Osteocyte (in vitro differentiated cells): ENCODE measurements at regions not wholly inside any gene's neighbourhood (a gene's known extent, or its start where the extent isn't known, plus 50 kb on each side); places are given as distances from the start of the nearest gene placed in this dataset.

ENCODE experiments used
- DNase-seq: peaks from one replicate; pipeline ENCODE4 v3.0.0; 2021; ENCODE audit warnings: mixed read lengths; ENCODE audit not compliant: unreplicated experiment; ENCODE audit errors: extremely low spot score
- H3K27ac Mint-ChIP-seq: one replicate; pipeline ENCODE4 v1.8.0; 2021; ENCODE audit warnings: mild to moderate bottlenecking, mixed read lengths; ENCODE audit not compliant: unreplicated experiment
- H3K27me3 Mint-ChIP-seq: one replicate; pipeline ENCODE4 v1.8.0; 2021; ENCODE audit warnings: mixed read lengths; ENCODE audit not compliant: unreplicated experiment
- H3K36me3 Mint-ChIP-seq: one replicate; pipeline ENCODE4 v1.8.0; 2021; ENCODE audit warnings: mixed read lengths; ENCODE audit not compliant: unreplicated experiment
- H3K4me1 Mint-ChIP-seq: one replicate; pipeline ENCODE4 v1.8.0; 2021; ENCODE audit warnings: mixed read lengths; ENCODE audit not compliant: unreplicated experiment
- H3K4me3 Mint-ChIP-seq: one replicate; pipeline ENCODE4 v1.8.0; 2021; ENCODE audit warnings: mild to moderate bottlenecking, moderate library complexity, mixed read lengths; ENCODE audit not compliant: unreplicated experiment
- H3K9me3 Mint-ChIP-seq: one replicate; pipeline ENCODE4 v1.8.0; 2021; ENCODE audit warnings: mixed read lengths; ENCODE audit not compliant: unreplicated experiment
- TF ChIP-seq, protein P1 (sequence below): fragments of 200-600 bp; sonication (generic); IDR thresholded peaks from 2 replicates; pipeline ENCODE4 v1.5.0; 2021; ENCODE audit warnings: antibody characterized with exemption, mild to moderate bottlenecking, moderate library complexity

DNA sequence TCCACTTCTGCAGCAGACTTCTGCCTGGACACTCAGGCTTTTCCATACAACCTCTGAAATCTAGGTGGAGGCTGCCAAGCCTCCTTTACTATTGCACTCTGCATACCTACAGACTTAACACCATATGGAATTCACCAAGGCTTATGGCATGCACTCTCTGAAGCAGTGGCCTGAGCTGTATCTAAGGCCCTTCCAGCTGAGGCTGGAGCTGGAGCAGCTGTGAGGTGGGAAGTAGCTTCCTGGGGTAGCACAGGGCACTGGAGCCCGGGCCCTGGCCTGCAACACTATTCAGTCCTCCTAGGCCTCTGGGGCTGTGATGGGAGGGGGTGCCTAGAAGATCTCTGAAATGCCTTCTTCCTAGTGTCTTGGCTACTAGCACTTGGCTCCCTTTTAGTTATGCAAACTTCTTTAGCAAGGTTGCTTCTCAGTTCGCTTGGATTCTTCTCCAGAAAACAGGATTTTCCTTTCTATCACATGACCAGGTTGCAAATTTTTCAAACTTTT, 186.6 kb upstream of the RORA start:
- DNase-seq: no peak
- Mint-ChIP-seq H3K9me3 (no peaks in the 10 kb centered on the region), H3K4me3 (no peak overlapping the region), H3K27ac (no peak overlapping the region), H3K27me3 (no peaks in the 10 kb centered on the region), H3K36me3 (no peaks in the 10 kb centered on the region), H3K4me1 (no peaks in the 10 kb centered on the region)
- TF ChIP-seq, protein P1, sequence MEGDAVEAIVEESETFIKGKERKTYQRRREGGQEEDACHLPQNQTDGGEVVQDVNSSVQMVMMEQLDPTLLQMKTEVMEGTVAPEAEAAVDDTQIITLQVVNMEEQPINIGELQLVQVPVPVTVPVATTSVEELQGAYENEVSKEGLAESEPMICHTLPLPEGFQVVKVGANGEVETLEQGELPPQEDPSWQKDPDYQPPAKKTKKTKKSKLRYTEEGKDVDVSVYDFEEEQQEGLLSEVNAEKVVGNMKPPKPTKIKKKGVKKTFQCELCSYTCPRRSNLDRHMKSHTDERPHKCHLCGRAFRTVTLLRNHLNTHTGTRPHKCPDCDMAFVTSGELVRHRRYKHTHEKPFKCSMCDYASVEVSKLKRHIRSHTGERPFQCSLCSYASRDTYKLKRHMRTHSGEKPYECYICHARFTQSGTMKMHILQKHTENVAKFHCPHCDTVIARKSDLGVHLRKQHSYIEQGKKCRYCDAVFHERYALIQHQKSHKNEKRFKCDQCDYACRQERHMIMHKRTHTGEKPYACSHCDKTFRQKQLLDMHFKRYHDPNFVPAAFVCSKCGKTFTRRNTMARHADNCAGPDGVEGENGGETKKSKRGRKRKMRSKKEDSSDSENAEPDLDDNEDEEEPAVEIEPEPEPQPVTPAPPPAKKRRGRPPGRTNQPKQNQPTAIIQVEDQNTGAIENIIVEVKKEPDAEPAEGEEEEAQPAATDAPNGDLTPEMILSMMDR: no peak

DNA sequence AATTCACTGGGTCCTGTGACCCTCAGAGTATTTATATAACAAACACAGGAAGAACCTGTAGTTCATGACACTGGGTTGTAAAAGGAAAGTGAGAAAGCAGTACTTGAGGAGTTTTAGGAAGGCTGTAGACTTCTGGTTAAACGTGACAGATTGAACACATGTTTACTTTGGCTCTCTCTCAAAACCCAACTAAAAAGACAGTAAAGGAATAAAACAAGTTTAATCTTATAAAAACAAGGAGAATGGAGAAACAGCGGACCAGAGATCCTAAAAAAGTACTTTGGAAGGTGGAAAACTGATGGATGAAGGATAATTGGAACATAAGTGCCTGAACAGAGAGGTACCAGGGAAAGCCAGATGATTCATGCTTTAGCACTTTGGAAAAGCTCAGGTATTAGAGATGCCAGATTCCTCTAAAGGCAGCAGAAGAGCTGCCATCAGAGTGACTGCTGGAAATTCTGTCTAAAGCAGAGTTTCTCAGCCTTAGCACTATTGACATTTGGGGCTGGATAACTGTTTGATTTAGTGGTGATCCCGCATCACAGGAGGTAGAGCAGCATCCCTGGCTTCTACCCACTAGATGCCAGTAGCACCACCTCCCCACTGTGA, 182.9 kb upstream of the RORA start:
- no peak for DNase-seq
- Mint-ChIP-seq H3K27ac (no peak overlapping the region), H3K4me1 (no peaks in the 10 kb centered on the region), H3K4me3 (no peak overlapping the region), H3K36me3 (no peaks in the 10 kb centered on the region), H3K9me3 (no peaks in the 10 kb centered on the region), H3K27me3 (peaks cover 2% of the 10 kb centered on the region)
- TF ChIP-seq, protein P1: no peak

- H3K4me1 Mint-ChIP-seq: no peaks in the 10 kb centered on the region
- TF ChIP-seq, protein P1: no peak
- no peak for DNase-seq
Observed at GRCh38 chr15:61410662-61411061, 181.6 kb upstream of the RORA start.

DNA sequence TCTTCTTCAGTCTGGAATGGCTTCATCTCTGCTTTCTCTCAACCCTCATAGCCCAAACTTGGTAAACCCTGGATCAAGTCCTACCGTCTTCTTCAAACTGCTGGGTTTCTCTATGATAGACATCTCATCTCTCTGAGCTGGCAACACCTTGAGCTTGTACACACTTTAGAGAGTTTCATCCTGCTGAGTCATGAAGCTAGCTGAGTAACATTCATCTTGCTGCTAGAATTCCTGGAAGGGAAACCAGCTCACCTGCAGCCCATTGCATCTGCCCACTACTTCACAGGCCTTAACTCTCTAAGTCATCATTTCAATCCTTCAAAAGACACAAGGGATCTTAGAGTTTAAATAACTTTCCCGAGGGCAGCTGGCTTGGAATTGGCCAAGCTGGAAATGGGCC, 175.5 kb upstream of the RORA start:
- no peak for DNase-seq
- H3K27ac Mint-ChIP-seq: no peak overlapping the region
- H3K27me3 Mint-ChIP-seq: peaks cover 2% of the 10 kb centered on the region
- H3K36me3 Mint-ChIP-seq: no peaks in the 10 kb centered on the region
- TF ChIP-seq, protein P1: no peak
- no peak overlapping the region for H3K4me3 Mint-ChIP-seq
- H3K4me1 Mint-ChIP-seq: no peaks in the 10 kb centered on the region
- no peaks in the 10 kb centered on the region for H3K9me3 Mint-ChIP-seq

More at GRCh38 chr15:61410662-61411061, 181.6 kb upstream of the RORA start:
- Mint-ChIP-seq H3K9me3 (no peaks in the 10 kb centered on the region), H3K27ac (no peak overlapping the region), H3K36me3 (no peaks in the 10 kb centered on the region), H3K4me3 (no peak overlapping the region), H3K27me3 (peaks cover 2% of the 10 kb centered on the region)

DNA sequence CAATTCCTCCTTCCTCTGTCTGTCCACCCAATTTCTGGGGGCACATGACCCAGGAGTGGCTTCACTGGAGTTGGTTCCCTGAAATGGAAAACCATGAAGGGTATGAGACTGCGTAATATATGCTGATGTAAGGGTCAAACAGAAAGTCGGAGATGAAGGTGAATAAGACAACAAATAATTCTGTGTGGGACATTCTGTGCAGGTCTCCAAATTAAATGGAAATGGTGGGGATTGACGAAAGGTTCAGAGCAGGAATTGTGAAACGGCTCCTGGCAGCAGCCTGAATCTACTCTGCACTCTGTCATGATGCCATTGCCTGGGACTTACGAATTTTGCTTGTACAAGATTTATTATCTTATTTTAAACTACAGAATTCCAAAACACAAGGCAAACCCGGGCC, 174.8 kb upstream of the RORA start:
- Mint-ChIP-seq H3K9me3 (no peaks in the 10 kb centered on the region), H3K27ac (no peak overlapping the region), H3K27me3 (peaks cover 2% of the 10 kb centered on the region), H3K4me3 (no peak overlapping the region), H3K4me1 (no peaks in the 10 kb centered on the region), H3K36me3 (no peaks in the 10 kb centered on the region)
- TF ChIP-seq, protein P1: no peak
- no peak for DNase-seq
